ENCODE measurements at regions not wholly inside any gene's neighbourhood (a gene's known extent, or its start where the extent isn't known, plus 50 kb on each side); places are given as distances from the start of the nearest gene placed in this dataset.

DNA sequence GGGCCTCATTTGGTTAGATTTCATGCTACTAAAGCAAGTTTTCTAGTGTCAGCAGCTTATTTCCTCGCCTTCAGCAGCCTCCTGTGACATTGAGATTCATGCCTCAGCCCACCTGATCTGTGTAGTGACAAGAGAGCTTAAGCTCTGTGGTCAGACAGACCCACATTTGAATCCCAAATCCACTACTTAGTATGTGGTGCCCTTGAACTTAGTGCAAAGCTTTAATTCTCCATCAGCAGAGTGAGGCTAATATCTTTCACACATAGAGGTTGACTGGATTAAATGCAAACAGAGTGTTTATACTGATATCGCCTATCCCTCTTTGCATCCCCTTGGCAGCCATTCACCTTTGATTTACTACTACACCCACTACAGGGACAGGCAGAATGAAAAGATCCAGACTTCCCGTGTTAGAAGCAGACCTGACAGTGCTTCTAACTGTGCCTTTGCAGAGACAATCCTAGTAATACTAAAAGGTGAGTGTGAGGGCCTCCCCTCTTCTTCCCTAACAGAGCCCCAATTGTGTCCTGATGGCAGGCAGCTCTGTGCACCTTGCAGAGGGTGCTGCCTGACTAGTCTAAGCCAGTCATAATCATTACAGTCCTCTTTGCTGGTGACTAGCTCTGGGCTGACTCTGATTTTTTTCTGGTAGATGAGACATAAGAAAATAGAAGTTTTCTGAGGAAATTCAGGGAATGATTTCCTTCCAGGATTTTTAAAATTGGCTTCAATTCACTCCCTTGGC, 264.0 kb downstream of the CTH start:
- no peak for FAIRE-seq
- dilution Hi-C loops (cut with MboI; ENCODE audit: extremely low pct_ligation_motif_present, low sequenced_read_pairs), result no loop called here
- H3K4me1 ChIP-seq (ENCODE audit: control insufficient read depth, extremely low read depth, insufficient read depth, low read length), result no peaks in the 10 kb centered on the region

DNA sequence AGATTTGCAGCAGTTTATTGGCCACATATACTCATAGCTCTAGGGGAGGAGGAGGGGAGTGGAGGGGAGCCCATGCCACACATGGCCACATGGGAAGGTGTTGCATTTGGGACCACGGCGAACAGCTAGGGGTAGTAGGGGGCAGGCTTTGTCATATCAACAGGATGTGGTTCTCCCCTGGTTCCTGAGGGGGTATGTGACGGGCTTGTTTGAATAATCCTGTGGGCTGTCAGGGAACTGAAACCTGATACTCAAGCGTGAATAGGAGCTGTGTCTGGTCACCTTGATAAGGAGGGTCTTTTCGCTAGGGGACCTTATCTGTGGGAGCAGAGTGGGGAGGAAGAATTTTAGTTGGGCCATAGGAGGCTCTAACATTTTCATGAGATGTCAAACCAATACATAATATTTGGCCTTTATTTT, 264.7 kb downstream of the CTH start:
- no peaks in the 10 kb centered on the region for H3K9me1 ChIP-seq (ENCODE audit: control insufficient read depth, extremely low read depth, insufficient read depth, low read length)

More for the DNA sequence above, 264.0 kb downstream of the CTH start:
- Histone ChIP-seq H3K27ac (ENCODE audit: control insufficient read depth, insufficient read depth, low read length) (no peak overlapping the region), H3K4me3 (ENCODE audit: control insufficient read depth in 2 of 3, extremely low read depth in 1 of 3, insufficient read depth in 2 of 3, low read depth in 1 of 3, low read length in 3 of 3) (no peak overlapping the region), H3K79me2 (ENCODE audit: control insufficient read depth, insufficient read depth, low read length) (no peaks in the 10 kb centered on the region), H2AFZ (ENCODE audit: control insufficient read depth, low read length) (no peak overlapping the region), H3K9ac (ENCODE audit: control insufficient read depth, extremely low read depth, insufficient read depth, low read length) (no peak overlapping the region), H4K20me1 (ENCODE audit: control insufficient read depth, extremely low read depth, insufficient read depth, low read length) (no peaks in the 10 kb centered on the region), H3K9me3 (ENCODE audit: control insufficient read depth, low read depth, low read length) (no peaks in the 10 kb centered on the region), H3K9me1 (ENCODE audit: control insufficient read depth, extremely low read depth, insufficient read depth, low read length) (no peaks in the 10 kb centered on the region), H3K36me3 (ENCODE audit: control insufficient read depth in 2 of 2, extremely low read depth in 1 of 2, insufficient read depth in 2 of 2, low read length in 2 of 2) (no peaks in the 10 kb centered on the region), H3K27me3 (ENCODE audit: control insufficient read depth, extremely low read depth, insufficient read depth, low read length) (no peaks in the 10 kb centered on the region), H3K4me2 (ENCODE audit: control insufficient read depth, extremely low read depth, insufficient read depth, low read depth, low read length) (no peak overlapping the region)
- TF ChIP-seq, protein P1, sequence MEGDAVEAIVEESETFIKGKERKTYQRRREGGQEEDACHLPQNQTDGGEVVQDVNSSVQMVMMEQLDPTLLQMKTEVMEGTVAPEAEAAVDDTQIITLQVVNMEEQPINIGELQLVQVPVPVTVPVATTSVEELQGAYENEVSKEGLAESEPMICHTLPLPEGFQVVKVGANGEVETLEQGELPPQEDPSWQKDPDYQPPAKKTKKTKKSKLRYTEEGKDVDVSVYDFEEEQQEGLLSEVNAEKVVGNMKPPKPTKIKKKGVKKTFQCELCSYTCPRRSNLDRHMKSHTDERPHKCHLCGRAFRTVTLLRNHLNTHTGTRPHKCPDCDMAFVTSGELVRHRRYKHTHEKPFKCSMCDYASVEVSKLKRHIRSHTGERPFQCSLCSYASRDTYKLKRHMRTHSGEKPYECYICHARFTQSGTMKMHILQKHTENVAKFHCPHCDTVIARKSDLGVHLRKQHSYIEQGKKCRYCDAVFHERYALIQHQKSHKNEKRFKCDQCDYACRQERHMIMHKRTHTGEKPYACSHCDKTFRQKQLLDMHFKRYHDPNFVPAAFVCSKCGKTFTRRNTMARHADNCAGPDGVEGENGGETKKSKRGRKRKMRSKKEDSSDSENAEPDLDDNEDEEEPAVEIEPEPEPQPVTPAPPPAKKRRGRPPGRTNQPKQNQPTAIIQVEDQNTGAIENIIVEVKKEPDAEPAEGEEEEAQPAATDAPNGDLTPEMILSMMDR (optimal IDR thresholded peaks at IDR 0.05 in 1 of 3, IDR thresholded peaks at IDR 0.05 in 1 of 3, conservative IDR thresholded peaks at IDR 0.05 in 1 of 3; ENCODE audit: extremely low read depth in 1 of 3, insufficient read depth in 2 of 3, low read length in 3 of 3), result no peak
- no peak for TF ChIP-seq EZH2 (IDR thresholded peaks at IDR 0.05; ENCODE audit: low read length)
- no peak for DNase-seq (ENCODE audit: low read depth, low spot score)

More for the DNA sequence above, 264.7 kb downstream of the CTH start:
- DNase-seq (ENCODE audit: low read depth, low spot score) (no peak), FAIRE-seq (no peak)
- no peak overlapping the region for H3K4me3 ChIP-seq (ENCODE audit: control insufficient read depth in 2 of 3, extremely low read depth in 1 of 3, insufficient read depth in 2 of 3, low read depth in 1 of 3, low read length in 3 of 3)
- no peak overlapping the region for H3K9ac ChIP-seq (ENCODE audit: control insufficient read depth, extremely low read depth, insufficient read depth, low read length)
- H3K27ac ChIP-seq (ENCODE audit: control insufficient read depth, insufficient read depth, low read length), result no peak overlapping the region
- H3K36me3 ChIP-seq (ENCODE audit: control insufficient read depth in 2 of 2, extremely low read depth in 1 of 2, insufficient read depth in 2 of 2, low read length in 2 of 2), result no peaks in the 10 kb centered on the region
- no peaks in the 10 kb centered on the region for H4K20me1 ChIP-seq (ENCODE audit: control insufficient read depth, extremely low read depth, insufficient read depth, low read length)
- H3K79me2 ChIP-seq (ENCODE audit: control insufficient read depth, insufficient read depth, low read length), result no peaks in the 10 kb centered on the region
- TF ChIP-seq, protein P1 (optimal IDR thresholded peaks at IDR 0.05 in 1 of 3, IDR thresholded peaks at IDR 0.05 in 1 of 3, conservative IDR thresholded peaks at IDR 0.05 in 1 of 3; ENCODE audit: extremely low read depth in 1 of 3, insufficient read depth in 2 of 3, low read length in 3 of 3), result no peak
- no peak for TF ChIP-seq EZH2 (IDR thresholded peaks at IDR 0.05; ENCODE audit: low read length)
- no peaks in the 10 kb centered on the region for H3K4me1 ChIP-seq (ENCODE audit: control insufficient read depth, extremely low read depth, insufficient read depth, low read length)
- dilution Hi-C loops (cut with MboI; ENCODE audit: extremely low pct_ligation_motif_present, low sequenced_read_pairs), result no loop called here
- no peak overlapping the region for H3K4me2 ChIP-seq (ENCODE audit: control insufficient read depth, extremely low read depth, insufficient read depth, low read depth, low read length)
- no peaks in the 10 kb centered on the region for H3K27me3 ChIP-seq (ENCODE audit: control insufficient read depth, extremely low read depth, insufficient read depth, low read length)
- no peaks in the 10 kb centered on the region for H3K9me3 ChIP-seq (ENCODE audit: control insufficient read depth, low read depth, low read length)
- H2AFZ ChIP-seq (ENCODE audit: control insufficient read depth, low read length), result no peak overlapping the region
